ENCODE measurements at regions not wholly inside any gene's neighbourhood (a gene's known extent, or its start where the extent isn't known, plus 50 kb on each side); places are given as distances from the start of the nearest gene placed in this dataset.

DNA sequence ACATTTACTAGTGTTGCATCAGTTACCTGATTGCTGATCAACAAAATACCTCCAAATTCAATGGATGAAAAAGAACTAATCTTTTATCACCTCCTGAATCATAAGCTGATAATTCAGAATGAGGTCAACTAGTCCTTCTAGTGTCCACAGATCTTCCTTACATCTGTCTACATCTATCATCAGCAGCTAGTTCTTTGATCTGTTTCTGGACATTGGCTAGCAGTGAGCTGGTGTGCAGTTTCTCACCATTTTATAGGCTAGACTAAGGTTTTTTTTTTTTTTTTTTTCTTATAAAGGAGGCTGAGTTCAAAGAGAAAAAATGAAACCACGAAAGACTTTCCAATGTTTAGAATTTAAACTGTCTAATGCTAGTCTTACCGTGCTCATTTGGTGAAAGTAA is 534.3 kb upstream of the ST8SIA4 start:
- Histone ChIP-seq H3K4me3 (no peak overlapping the region), H3K27me3 (replicated peaks; ENCODE audit: insufficient read depth) (no peaks in the 10 kb centered on the region), H3K27ac (no peak overlapping the region), H3K4me1 (ENCODE audit: control insufficient read depth in 1 of 2, low read depth in 2 of 2) (no peaks in the 10 kb centered on the region), H3K36me3 (no peaks in the 10 kb centered on the region), H3K9me3 (no peaks in the 10 kb centered on the region)
- no peak for ATAC-seq (ENCODE audit: insufficient number of reproducible peaks, low FRiP score, low read depth)
- no peak for DNase-seq (ENCODE audit: low spot score)
- TF ChIP-seq, protein P1, sequence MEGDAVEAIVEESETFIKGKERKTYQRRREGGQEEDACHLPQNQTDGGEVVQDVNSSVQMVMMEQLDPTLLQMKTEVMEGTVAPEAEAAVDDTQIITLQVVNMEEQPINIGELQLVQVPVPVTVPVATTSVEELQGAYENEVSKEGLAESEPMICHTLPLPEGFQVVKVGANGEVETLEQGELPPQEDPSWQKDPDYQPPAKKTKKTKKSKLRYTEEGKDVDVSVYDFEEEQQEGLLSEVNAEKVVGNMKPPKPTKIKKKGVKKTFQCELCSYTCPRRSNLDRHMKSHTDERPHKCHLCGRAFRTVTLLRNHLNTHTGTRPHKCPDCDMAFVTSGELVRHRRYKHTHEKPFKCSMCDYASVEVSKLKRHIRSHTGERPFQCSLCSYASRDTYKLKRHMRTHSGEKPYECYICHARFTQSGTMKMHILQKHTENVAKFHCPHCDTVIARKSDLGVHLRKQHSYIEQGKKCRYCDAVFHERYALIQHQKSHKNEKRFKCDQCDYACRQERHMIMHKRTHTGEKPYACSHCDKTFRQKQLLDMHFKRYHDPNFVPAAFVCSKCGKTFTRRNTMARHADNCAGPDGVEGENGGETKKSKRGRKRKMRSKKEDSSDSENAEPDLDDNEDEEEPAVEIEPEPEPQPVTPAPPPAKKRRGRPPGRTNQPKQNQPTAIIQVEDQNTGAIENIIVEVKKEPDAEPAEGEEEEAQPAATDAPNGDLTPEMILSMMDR (IDR thresholded peaks at IDR 0.05) = no peak

DNA sequence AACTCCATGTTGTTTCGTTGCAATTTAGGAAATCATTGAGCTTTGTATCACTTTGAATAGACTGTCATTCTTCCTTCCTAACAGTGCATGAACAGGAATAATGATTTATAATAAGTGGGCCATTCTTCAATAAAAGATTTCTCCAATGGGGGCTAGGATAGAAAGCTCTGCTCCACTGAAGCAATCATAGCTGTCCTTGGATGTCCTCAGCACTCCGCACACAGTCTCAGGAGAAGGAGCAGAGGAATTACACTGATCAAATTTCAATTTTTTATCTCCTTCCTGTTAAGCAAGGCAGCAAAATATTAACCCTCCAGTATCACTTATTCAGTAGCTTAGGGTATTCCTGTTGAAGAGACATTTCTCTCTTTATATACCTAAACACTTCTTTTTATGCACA is 532.7 kb upstream of the ST8SIA4 start:
- H3K9me3 ChIP-seq = no peaks in the 10 kb centered on the region
- DNase-seq (ENCODE audit: low spot score) (no peak), ATAC-seq (ENCODE audit: insufficient number of reproducible peaks, low FRiP score, low read depth) (no peak)
- H3K4me3 ChIP-seq = no peak overlapping the region
- TF ChIP-seq, protein P1 (IDR thresholded peaks at IDR 0.05) = no peak
- H3K27ac ChIP-seq = no peak overlapping the region
- no peaks in the 10 kb centered on the region for H3K27me3 ChIP-seq (replicated peaks; ENCODE audit: insufficient read depth)
- H3K36me3 ChIP-seq = no peaks in the 10 kb centered on the region
- no peaks in the 10 kb centered on the region for H3K4me1 ChIP-seq (ENCODE audit: control insufficient read depth in 1 of 2, low read depth in 2 of 2)

DNA sequence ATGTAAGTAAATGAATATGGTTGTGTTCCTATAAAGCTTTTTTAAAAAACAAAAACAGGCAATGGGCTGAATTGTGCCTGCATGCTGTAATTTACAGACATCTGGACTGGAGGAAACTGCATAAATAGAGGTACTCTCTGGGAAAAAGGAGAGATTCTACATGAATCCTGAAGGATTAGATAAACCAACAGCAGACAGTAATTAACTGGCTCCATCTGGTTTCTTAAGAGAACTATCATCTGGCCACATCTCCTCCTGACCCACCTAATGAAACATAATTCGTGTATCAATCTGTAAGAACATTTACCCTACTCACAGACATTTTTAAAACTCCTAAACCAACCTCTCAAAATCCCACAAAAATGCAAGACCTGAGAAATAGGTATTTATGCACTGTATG is 528.1 kb upstream of the ST8SIA4 start:
- TF ChIP-seq, protein P1 (IDR thresholded peaks at IDR 0.05) = no peak
- DNase-seq (ENCODE audit: low spot score) (no peak), ATAC-seq (ENCODE audit: insufficient number of reproducible peaks, low FRiP score, low read depth) (no peak)
- no peaks in the 10 kb centered on the region for H3K27me3 ChIP-seq (replicated peaks; ENCODE audit: insufficient read depth)
- H3K4me3 ChIP-seq = no peak overlapping the region
- no peaks in the 10 kb centered on the region for H3K36me3 ChIP-seq
- H3K9me3 ChIP-seq = no peaks in the 10 kb centered on the region
- peaks cover 0 to 6% of the 10 kb centered on the region in 2 donors for H3K4me1 ChIP-seq (ENCODE audit: control insufficient read depth in 1 of 2, low read depth in 2 of 2)
- H3K27ac ChIP-seq = no peak overlapping the region

DNA sequence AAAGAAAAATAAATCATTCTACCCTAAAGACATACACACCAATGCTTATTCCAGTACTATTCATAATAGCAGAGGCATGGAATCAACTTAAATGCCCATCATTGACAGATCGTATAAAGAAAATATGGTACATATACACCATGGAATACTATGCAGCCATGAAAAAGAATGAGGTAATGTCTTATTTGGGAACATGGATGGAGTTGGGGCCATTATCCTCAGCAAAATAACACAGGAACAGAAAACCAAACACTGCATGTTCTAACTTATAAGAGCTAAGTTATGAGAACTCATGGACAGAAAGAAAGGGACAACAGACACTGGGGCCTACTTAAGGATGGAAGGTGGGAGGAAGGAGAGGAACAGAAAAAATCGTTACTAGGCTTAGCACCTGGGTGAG is 527.5 kb upstream of the ST8SIA4 start:
- TF ChIP-seq, protein P1 (IDR thresholded peaks at IDR 0.05) = no peak
- Histone ChIP-seq H3K36me3 (no peaks in the 10 kb centered on the region), H3K9me3 (no peaks in the 10 kb centered on the region), H3K4me3 (no peak overlapping the region), H3K4me1 (ENCODE audit: control insufficient read depth in 1 of 2, low read depth in 2 of 2) (peaks cover 0 to 10% of the 10 kb centered on the region in 2 donors), H3K27me3 (replicated peaks; ENCODE audit: insufficient read depth) (no peaks in the 10 kb centered on the region), H3K27ac (no peak overlapping the region)
- ATAC-seq (ENCODE audit: insufficient number of reproducible peaks, low FRiP score, low read depth) (no peak), DNase-seq (ENCODE audit: low spot score) (no peak)

DNA sequence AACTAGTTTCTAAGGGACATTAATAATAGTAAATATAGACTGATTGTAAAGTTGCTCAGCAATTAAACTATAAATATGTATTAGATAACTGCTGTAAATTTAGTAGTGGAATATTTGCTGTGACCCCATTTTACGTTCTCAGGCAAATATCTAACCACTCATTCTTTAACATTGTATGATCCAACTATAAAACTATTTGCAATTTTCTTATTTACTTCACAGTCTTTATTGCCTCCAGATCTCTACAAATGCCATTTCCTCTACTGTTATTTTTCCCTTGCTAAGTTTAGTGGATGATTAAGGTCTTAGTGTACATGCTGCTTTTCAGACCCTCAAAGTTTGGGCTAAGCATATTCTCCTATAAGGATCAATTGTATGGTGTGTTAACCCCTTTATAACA is 526.2 kb upstream of the ST8SIA4 start:
- TF ChIP-seq, protein P1 (IDR thresholded peaks at IDR 0.05) = no peak
- no peaks in the 10 kb centered on the region for H3K9me3 ChIP-seq

More for the DNA sequence above, 526.2 kb upstream of the ST8SIA4 start:
- Histone ChIP-seq H3K27me3 (replicated peaks; ENCODE audit: insufficient read depth) (no peaks in the 10 kb centered on the region), H3K27ac (no peak overlapping the region), H3K4me3 (no peak overlapping the region), H3K36me3 (no peaks in the 10 kb centered on the region), H3K4me1 (ENCODE audit: control insufficient read depth in 1 of 2, low read depth in 2 of 2) (peaks cover 11 to 18% of the 10 kb centered on the region in 2 donors)
- DNase-seq (ENCODE audit: low spot score) = no peak
- no peak for ATAC-seq (ENCODE audit: insufficient number of reproducible peaks, low FRiP score, low read depth)

Measured in thoracic aorta (tissue), 2 donors.